Peyer's patch (tissue), 4 donors: ENCODE measurements at regions not wholly inside any gene's neighbourhood (a gene's known extent, or its start where the extent isn't known, plus 50 kb on each side); places are given as distances from the start of the nearest gene placed in this dataset.
"Not testable (repeated sequence)": the region's sequence is repeated elsewhere in the genome, so short reads cannot be mapped to it uniquely, and the experiment has no call there.

Experiments
- DNase-seq, 3 donors: peaks; one replicate each; pipeline ENCODE4 v3.0.0-alpha.2; 2017 to 2019
- H3K27ac ChIP-seq, 4 donors: fragments of 200-600 bp; sonication (generic); one replicate each; pipeline ENCODE4 v1.5.1; 2016 to 2019
- H3K27me3 ChIP-seq, 2 donors: fragments of 200-600 bp; sonication (generic); one replicate each; pipeline ENCODE4 v1.5.1; 2019
- H3K36me3 ChIP-seq, 3 donors: fragments of 200-600 bp; sonication (generic); one replicate each; pipeline ENCODE4 v1.5.1; 2016 to 2019
- H3K4me1 ChIP-seq, 4 donors: fragments of 200-600 bp; sonication (generic); one replicate each; pipeline ENCODE4 v1.5.1; 2016 to 2019
- H3K4me3 ChIP-seq, 4 donors: fragments of 200-600 bp; sonication (generic); 1 replicate in 3 of 4; 2 replicates in 1 of 4; pipeline ENCODE4 v1.5.1; 2016 to 2019; ENCODE audit warnings: mild to moderate bottlenecking in 1 of 4
- H3K9me3 ChIP-seq, 4 donors: fragments of 200-600 bp; sonication (generic); one replicate each; pipeline ENCODE4 v1.5.1; 2016 to 2019; ENCODE audit warnings: mild to moderate bottlenecking in 1 of 4
- CTCF ChIP-seq, 6 experiments: fragments of 450-650 bp in 4 of 6; fragments of 200-600 bp in 2 of 6; sonication (generic) in 1 of 6; IDR thresholded peaks; one replicate each; pipeline ENCODE4 v1.5.1; 2017 to 2019; ENCODE audit warnings: antibody characterized with exemption in 6 of 6, mild to moderate bottlenecking in 3 of 6, moderate library complexity in 1 of 6
- POLR2A ChIP-seq, 2 donors: fragments of 450-650 bp; IDR thresholded peaks; one replicate each; pipeline ENCODE4 v1.5.1; 2017; ENCODE audit warnings: antibody characterized with exemption in 2 of 2, mild to moderate bottlenecking in 2 of 2, moderate library complexity in 2 of 2

GRCh38 chr4:13815231-13815630, 187.7 kb upstream of the BOD1L1 start:
- Histone ChIP-seq H3K36me3 (no peaks in the 10 kb centered on the region), H3K4me3 (no peak overlapping the region), H3K27ac (no peak overlapping the region), H3K9me3 (no peaks in the 10 kb centered on the region), H3K4me1 (no peaks in the 10 kb centered on the region), H3K27me3 (no peaks in the 10 kb centered on the region)
- peak in 1 of 3 donors; percentile 61 for DNase-seq
- TF ChIP-seq POLR2A (IDR thresholded peaks at IDR 0.05) (no peak), CTCF (IDR thresholded peaks at IDR 0.05) (no peak)

DNA sequence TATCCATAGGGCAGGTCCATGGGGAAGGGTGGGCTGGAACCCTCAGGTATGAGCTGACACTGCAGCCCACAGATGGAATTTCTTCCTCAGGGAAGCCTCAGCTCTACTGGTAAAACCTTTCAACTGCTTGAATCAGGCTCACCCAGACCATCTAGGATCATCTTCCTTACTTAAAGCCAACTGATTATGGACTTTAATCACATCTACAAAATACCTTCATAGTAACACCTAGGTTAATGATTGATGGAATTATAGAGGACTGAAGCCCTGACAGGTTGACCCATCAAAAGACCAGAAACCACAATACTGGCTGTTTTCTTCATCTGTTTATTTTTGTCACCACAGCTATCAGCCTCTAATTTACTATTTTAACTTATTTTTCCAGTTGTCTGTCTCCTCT, 188.9 kb upstream of the BOD1L1 start:
- Histone ChIP-seq H3K27me3 (no peaks in the 10 kb centered on the region), H3K4me1 (no peaks in the 10 kb centered on the region), H3K27ac (peak overlapping the region in 1 of 4 donors; percentile 53), H3K9me3 (no peaks in the 10 kb centered on the region), H3K36me3 (no peaks in the 10 kb centered on the region), H3K4me3 (no peak overlapping the region)
- TF ChIP-seq POLR2A (IDR thresholded peaks at IDR 0.05): no peak
- TF ChIP-seq CTCF (IDR thresholded peaks at IDR 0.05): no peak
- no peak for DNase-seq

DNA sequence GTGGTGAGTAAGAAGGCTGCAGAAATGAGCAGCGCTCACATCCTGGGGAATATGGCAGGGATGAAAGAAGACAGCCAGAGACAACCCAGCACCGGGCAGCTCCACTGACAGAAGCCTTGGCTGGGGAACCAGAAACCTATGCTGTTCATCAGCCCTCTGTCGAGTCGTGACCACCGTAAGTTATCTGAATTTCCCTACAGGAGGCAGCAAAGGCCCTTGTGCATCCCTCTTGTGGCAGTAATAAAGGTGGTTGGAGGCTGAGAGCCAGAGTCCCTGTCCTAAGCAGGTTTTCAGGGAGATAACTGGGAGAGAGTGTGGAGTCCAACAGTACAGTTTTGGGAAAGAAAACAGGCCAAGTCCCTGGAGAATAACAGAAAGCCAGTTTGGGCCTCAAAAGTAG, 194.0 kb upstream of the BOD1L1 start:
- H3K9me3 ChIP-seq: peaks cover 0 to 11% (median 0%) of the 10 kb centered on the region in 4 donors

DNA sequence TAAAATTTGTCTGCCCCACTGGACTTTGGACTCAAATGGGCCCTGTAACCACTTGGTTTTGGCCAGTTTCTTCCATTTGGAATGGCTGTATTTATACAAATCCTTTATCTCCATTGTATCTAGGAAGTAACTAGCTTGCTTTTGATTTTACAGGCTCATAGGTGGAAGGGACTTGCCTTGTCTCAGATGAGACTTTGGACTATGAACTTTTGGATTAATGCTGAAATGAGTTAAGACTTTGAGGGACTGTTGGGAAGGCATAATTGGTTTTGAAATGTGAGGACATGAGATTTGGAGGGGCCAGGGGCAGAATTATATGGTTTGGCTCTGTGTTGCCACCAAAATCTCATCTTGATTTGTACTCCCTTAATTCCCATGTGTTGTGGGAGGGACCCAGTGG, 198.3 kb upstream of the BOD1L1 start:
- H3K27ac ChIP-seq: peak overlapping the region in 1 of 4 donors; percentile 12
- H3K36me3 ChIP-seq, H3K4me3 ChIP-seq, H3K4me1 ChIP-seq, H3K27me3 ChIP-seq, DNase-seq: not testable (repeated sequence)
- H3K9me3 ChIP-seq: peaks cover 0 to 11% (median 0%) of the 10 kb centered on the region in 4 donors

More for the DNA sequence above, 194.0 kb upstream of the BOD1L1 start:
- no peak for DNase-seq
- H3K27me3 ChIP-seq: no peaks in the 10 kb centered on the region
- no peak overlapping the region for H3K4me3 ChIP-seq
- no peak overlapping the region for H3K27ac ChIP-seq
- no peaks in the 10 kb centered on the region for H3K36me3 ChIP-seq
- TF ChIP-seq CTCF (IDR thresholded peaks at IDR 0.05) (peak in 1 of 6 experiments; percentile 6), POLR2A (IDR thresholded peaks at IDR 0.05) (no peak)
- H3K4me1 ChIP-seq: no peaks in the 10 kb centered on the region

DNA sequence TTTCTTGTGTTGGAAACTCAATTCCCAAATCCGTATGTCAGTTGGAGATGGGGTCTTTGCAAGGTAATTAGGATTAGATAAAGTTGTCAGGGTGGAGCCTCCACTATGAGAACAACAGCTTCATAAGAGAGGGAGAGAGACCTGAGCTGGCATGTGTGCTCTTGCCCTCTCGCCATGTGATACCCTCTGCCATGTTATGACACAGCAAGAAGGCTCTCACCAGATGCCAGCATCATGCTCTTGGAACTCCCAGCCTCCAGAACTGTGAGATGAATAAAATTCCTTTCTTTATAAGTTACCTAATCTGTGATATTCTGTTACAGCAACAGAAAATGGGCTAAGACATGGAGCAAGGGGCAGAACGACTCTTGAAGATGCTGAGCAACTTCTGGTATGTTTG, 201.9 kb upstream of the BOD1L1 start:
- Histone ChIP-seq H3K36me3 (no peaks in the 10 kb centered on the region), H3K4me1 (no peaks in the 10 kb centered on the region), H3K27ac (no peak overlapping the region), H3K9me3 (peaks cover 0 to 9% (median 0%) of the 10 kb centered on the region in 4 donors), H3K27me3 (no peaks in the 10 kb centered on the region), H3K4me3 (no peak overlapping the region)
- TF ChIP-seq POLR2A (IDR thresholded peaks at IDR 0.05) (no peak), CTCF (IDR thresholded peaks at IDR 0.05) (no peak)
- DNase-seq: no peak

DNA sequence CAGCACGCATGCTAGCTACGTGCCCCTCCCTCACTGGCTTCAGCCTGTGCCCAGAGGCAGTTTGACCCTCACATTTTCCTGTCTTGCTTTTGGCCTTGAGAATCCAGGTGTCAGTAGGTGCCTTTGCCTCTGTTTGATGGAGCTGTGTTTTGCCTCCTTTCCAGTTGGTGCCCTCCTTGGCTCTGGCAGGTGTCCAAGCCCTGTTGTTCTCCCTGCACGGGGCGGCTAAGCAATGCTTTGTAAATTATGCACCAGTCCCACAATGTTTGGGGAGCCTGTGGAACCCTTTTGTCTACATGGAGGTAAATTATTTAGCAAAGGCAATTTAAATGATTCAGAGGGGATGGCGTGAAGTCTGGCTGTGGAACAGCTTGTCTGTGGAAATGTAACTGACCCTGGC, 202.9 kb upstream of the BOD1L1 start:
- Histone ChIP-seq H3K27ac (no peak overlapping the region), H3K9me3 (no peaks in the 10 kb centered on the region), H3K36me3 (no peaks in the 10 kb centered on the region), H3K4me1 (no peaks in the 10 kb centered on the region), H3K4me3 (no peak overlapping the region), H3K27me3 (no peaks in the 10 kb centered on the region)
- no peak for DNase-seq
- TF ChIP-seq CTCF (IDR thresholded peaks at IDR 0.05) (no peak), POLR2A (IDR thresholded peaks at IDR 0.05) (no peak)
